GM19455 (cell line): ENCODE measurements at regions not wholly inside any gene's neighbourhood (a gene's known extent, or its start where the extent isn't known, plus 50 kb on each side); places are given as distances from the start of the nearest gene placed in this dataset.
"Not testable (repeated sequence)": the region's sequence is repeated elsewhere in the genome, so short reads cannot be mapped to it uniquely, and the experiment has no call there.

Experiments used
- ATAC-seq: cut with Tn5 transposase; IDR thresholded peaks from one replicate; pipeline ENCODE4 v1.9.1; 2021; ENCODE audit not compliant: unreplicated experiment

- ATAC-seq, result no peak
Observed at GRCh38 chr14:40296821-40297220, 864.6 kb upstream of the FBXO33 start.

GRCh38 chr14:40292664-40293063 lies 860.4 kb upstream of the FBXO33 start:
- no peak for ATAC-seq

- ATAC-seq, result no peak
Observed at GRCh38 chr14:40282196-40282595, 850.0 kb upstream of the FBXO33 start.

- ATAC-seq, result no peak
Observed at GRCh38 chr14:40280652-40281051, 848.4 kb upstream of the FBXO33 start.

GRCh38 chr14:40273417-40273816 lies 841.2 kb upstream of the FBXO33 start:
- no peak for ATAC-seq

- no peak for ATAC-seq
Observed at GRCh38 chr14:40271480-40271879, 839.2 kb upstream of the FBXO33 start.

- no peak for ATAC-seq
Observed at GRCh38 chr14:40269436-40269835, 837.2 kb upstream of the FBXO33 start.

GRCh38 chr14:40268236-40268635 lies 836.0 kb upstream of the FBXO33 start:
- no peak for ATAC-seq

GRCh38 chr14:40265096-40265495 lies 832.9 kb upstream of the FBXO33 start:
- no peak for ATAC-seq

GRCh38 chr14:40252817-40253447 lies 820.7 kb upstream of the FBXO33 start:
- no peak for ATAC-seq

- no peak for ATAC-seq
Observed at GRCh38 chr14:40248671-40249070, 816.4 kb upstream of the FBXO33 start.

- no peak for ATAC-seq
Observed at GRCh38 chr14:40240245-40240859, 808.1 kb upstream of the FBXO33 start.

- ATAC-seq, result no peak
Observed at GRCh38 chr14:40232302-40232701, 800.1 kb upstream of the FBXO33 start.

- no peak for ATAC-seq
Observed at GRCh38 chr14:40229676-40230075, 797.4 kb upstream of the FBXO33 start.

GRCh38 chr14:40222996-40223395 lies 790.8 kb upstream of the FBXO33 start:
- no peak for ATAC-seq

GRCh38 chr14:40221428-40221827 lies 789.2 kb upstream of the FBXO33 start:
- ATAC-seq, result no peak

- ATAC-seq, result no peak
Observed at GRCh38 chr14:40219032-40219431, 786.8 kb upstream of the FBXO33 start.

- ATAC-seq, result no peak
Observed at GRCh38 chr14:40218282-40218941, 786.2 kb upstream of the FBXO33 start.

- no peak for ATAC-seq
Observed at GRCh38 chr14:40216976-40217375, 784.7 kb upstream of the FBXO33 start.

GRCh38 chr14:40216408-40216807 lies 784.2 kb upstream of the FBXO33 start:
- not testable (repeated sequence) for ATAC-seq

- no peak for ATAC-seq
Observed at GRCh38 chr14:40213701-40214100, 781.5 kb upstream of the FBXO33 start.

- ATAC-seq, result no peak
Observed at GRCh38 chr14:40204441-40205175, 772.4 kb upstream of the FBXO33 start.
